GM18519 (cell line): ENCODE measurements at regions not wholly inside any gene's neighbourhood (a gene's known extent, or its start where the extent isn't known, plus 50 kb on each side); places are given as distances from the start of the nearest gene placed in this dataset.

ENCODE experiments used
- ATAC-seq: cut with Tn5 transposase; IDR thresholded peaks from one replicate; pipeline ENCODE4 v1.9.1; 2021; ENCODE audit warnings: mild to moderate bottlenecking, moderate library complexity; ENCODE audit not compliant: unreplicated experiment, low FRiP score

DNA sequence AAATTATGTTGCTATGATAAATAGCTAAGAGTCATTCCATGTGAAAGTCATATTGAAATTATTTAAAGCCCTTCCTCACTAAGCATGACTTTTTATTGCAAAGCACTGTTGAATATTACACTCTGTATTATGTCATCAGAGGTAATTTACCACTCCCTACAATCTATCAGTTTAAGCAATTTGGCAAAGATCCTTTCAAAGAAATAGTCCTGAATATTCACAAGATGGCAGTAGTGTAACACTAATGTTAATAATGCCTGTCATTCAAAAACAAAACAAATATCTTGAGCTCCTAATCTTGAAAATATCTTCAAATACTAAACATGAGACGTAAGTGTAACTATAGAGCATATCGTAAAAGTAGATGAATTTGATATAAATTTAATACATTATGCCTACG is 208.6 kb upstream of the TECRL start:
- ATAC-seq, result no peak

DNA sequence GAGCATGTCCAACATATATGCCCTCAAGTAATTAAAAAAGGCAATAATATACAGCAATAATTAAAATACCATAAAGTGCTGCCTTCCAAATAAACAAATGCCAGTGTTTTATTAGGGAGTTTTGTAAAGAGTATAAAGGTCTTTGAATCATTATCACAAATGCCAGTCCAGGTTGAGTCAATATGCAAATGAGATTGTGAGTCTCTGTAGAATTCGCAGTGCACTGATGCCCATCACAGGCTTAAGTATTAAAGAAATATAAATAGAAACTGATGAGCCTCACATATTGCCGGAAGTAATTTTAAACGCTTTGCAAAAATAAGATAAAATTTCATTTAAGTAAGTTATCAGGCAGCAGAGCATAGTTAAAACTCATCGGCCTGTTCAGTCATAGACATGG is 205.0 kb upstream of the TECRL start:
- ATAC-seq, result no peak

DNA sequence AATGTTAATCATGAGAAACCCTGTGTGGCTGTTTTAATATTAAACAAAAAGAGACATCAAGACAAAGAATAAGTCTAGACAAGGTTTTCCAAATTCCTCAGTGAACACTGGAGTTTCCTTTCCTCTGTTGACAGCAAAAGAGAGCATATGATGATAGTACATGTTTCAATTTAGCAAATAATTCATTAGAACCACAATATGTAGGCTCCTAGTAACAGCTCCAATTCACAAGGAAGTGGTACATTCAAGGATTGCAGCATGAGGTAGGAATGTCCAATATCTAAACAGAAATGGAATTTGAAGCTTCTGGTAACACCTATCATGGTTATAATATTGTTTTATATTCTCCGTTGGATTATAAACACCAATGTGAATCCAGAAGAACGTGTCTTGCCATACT is 203.8 kb upstream of the TECRL start:
- ATAC-seq, result no peak

DNA sequence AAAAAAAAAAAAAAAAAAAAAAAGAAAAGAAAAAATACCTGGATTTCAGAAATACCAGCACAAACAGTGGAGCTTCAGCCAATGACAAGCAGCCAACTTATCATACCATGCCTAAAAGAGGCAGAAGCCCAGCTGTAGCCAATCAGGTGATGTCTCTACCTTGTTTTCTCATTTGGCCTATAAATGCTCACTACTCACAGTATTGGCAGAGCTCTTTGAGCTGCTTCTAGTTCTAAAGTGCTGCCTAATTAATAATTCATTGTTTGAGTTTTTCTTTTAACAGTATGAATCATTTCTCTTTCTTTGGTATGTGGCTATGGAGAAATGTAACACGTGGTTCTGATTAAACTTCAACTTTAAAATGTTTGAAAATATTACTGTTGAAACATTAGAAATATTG is 188.8 kb upstream of the TECRL start:
- ATAC-seq, result no peak

DNA sequence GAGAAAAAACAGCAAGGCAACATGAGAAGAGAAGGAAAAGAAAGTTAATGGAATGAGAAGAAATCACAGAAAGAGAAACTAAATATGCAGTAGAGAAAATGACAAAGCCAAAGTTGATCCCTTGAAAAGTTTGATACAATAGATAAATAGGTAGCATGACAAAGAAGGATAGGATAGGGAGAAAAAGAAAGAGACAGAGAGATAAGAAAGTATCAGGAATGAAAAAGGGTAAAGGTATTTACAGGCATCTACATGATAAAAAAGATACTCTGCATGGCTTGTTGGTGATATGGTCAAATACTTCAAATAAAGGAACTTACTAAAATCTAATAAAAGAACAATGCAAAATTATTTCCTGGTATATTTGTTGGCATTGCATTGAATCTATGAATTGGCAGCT is 185.5 kb upstream of the TECRL start:
- ATAC-seq, result no peak

DNA sequence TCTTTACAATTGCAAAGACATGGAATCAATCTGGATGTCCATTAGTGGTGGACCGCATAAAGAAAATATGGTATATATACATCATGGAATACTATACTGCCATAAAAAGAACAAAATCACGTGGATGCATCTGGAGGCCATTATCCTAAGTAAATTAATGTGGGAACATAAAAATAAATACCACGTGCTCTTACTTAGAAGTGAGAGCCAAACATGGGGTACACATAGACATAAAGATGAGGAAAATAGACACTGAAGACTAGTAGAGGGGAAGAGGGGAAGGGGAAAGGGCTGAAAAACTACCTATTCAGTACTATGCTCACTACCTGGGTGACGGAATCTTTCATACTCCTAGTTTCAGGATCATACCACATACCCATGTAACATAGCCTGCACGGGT is 179.3 kb upstream of the TECRL start:
- ATAC-seq, result no peak

DNA sequence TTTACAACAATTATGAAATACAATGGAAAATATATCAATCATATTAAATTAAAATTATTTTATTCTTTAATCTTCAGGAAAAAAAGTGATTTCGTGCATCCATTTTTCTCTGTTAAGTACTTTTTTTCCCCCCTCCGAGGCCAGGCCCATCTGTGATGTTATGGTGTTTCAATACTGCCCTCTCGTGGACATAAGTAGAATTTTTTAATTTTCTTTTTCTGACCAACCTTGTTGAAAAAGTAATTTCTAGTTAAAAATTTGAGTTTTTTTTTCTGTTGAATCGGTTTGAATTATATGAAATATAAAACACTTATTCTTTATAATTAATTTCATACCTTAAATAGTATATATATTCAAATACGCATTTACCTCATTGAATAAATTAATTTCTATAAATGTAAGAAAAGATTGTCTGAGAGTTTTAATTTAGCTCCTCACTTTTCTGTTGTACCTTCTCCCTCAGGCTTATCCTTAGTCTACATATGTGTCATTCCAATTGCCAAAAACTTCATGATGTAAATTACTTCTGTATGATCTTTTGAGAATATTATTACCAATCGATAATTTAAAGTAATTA is 175.8 kb upstream of the TECRL start:
- ATAC-seq, result peak; percentile 56

DNA sequence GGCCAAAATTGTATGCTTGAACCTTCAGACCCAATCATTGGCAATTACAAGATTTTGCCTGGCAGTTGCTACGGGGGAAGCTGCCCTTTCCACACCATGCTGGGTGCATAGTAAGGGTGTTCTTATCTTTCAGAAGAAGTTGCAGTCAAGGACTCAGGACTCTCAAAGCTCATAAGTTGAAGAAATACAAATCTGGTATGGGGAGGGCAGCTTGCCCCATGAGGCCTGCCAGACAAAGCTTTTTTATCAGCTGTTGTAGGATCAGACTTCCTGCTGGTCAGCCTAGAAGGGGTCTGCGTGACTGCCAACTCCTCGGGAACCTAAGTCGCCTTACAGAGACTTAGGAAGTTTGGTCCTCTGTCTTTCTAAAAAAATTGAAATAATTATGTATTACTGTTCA is 174.9 kb upstream of the TECRL start:
- no peak for ATAC-seq

DNA sequence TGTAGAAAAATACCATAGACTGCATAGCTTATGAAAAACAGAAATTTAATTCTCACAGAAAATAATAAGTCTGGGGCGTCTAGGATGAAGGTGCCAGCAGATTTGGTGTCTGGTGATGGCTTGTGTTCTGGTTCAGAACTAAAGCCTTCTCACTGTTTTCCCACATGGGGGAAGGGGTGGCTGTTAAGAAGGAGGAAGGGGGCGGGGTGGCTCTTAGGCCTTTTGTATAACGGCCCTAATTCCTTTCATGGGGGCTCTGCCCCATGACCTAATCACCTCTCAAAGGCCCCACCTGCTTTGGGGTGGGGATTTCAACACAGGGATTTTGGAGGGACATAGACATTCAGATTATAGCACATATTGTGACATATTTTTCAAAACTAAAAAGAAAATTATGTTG is 173.2 kb upstream of the TECRL start:
- no peak for ATAC-seq

DNA sequence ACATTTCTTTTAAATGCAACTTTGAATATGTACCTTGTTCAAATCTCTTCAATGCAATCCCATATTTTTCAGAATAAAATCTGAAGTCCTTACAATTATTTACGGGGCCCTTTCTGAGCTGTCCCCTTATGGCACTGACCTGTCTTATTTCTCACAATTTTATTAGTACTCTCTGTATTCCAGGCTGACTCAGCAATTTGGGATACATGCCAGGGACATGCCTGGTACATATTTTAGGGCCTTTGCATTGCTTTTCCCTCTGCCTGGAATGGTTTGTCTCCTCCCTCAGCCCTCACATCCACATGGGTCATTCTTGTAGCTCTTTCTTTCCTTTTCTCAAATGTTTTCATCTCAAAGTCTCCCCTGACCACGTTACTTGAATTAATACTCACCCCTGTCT is 172.2 kb upstream of the TECRL start:
- ATAC-seq, result no peak

DNA sequence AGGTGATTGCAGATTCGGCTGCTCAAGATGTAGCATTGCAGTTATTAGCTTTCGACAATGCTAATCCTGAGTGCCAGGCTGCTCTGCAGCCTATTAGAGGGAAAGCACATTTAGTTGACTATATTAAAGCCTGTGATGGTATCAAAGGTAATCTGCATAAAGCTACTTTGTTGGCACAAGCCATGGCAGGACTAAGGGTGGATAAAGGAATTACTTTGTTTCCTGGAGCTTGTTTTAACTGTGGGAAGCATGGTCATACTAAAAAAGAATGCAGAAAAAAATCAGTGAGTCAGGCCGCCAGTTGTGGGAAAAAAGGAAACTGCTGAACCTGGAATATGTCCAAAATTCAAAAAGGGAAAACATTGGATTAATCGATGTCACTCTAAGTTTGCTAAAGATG is 154.9 kb upstream of the TECRL start:
- no peak for ATAC-seq

DNA sequence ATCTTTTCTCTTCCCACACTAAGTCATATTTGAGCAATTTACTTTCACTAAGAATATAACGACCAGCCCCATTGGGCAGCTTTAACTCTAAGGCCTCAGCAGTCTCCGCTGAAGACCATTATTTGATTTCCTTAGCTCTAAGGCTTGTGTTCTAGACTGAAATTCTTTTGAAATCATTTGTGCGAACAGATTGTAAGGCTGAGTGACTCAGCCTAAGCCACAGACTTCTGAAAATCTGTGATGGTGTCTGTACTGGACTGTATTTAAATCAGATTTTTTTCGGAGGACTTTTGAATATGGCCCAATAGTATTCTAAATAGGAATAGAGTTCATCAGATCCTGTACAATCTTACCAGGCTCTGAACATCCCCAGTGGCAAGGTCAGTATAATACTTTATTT is 150.3 kb upstream of the TECRL start:
- ATAC-seq, result no peak

DNA sequence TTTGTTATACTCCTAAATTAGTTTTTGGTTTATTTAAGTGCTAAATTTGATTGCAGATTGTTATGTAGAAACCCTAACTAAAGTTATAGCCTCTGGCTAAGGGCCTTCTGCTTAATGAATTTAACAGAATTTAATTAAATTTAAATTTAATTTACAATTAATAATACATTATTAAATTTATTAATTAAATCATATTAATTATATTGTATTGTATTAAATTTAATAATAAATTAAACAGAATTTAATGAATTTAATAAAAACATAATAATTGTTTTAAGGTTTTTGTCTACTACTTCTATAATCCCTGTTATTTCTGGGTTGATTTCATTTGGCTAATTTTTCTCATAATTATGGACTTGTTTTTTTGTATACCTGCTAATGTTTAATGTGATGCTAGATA is 141.9 kb upstream of the TECRL start:
- ATAC-seq, result no peak

DNA sequence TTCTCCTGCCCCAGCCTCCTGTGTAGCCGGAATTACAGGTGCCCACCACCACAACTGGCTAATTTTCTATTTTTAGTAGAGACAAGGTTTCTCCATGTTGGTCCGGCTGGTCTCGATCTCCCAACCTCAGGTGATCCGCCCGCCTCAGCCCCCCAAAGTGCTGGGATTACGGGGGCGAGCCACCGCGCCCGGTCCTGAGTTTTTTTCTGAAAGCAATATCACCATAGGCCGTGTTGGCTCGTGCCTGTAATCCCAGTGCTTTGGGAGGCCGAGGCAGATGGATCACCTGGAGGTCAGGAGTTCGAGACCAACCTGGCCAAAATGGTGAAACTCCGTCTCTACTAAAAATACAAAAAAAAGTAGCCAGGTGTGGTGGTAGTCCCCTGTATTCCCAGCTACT is 136.3 kb upstream of the TECRL start:
- no peak for ATAC-seq

DNA sequence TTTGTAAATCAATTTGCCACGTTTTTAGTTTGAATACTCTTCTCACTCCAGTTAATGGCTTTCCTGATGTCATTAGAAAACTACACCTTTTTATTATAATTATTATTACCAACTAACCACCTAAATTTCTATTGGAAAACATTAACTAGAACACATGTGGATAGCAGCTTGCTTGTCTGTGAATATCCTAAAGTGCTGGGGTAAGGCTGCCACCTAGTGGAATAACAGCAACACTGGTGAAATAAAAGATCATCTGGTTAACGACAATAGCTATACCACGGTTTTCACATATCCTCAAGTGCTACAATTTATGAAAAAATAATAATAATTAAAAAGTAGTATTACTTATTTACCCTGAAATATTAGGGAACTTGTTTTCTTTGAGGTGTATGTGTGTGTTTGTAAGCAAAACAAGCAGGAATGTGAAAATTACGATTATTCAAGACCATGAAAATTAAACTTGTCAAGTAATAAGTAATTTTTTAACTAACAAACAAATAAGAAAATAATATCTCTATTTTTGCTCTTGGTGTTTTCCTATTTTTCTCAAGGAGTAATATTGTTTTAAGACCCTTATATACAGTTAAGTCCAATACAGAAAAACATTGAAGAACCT is 130.1 kb upstream of the TECRL start:
- ATAC-seq, result peak; percentile 89

DNA sequence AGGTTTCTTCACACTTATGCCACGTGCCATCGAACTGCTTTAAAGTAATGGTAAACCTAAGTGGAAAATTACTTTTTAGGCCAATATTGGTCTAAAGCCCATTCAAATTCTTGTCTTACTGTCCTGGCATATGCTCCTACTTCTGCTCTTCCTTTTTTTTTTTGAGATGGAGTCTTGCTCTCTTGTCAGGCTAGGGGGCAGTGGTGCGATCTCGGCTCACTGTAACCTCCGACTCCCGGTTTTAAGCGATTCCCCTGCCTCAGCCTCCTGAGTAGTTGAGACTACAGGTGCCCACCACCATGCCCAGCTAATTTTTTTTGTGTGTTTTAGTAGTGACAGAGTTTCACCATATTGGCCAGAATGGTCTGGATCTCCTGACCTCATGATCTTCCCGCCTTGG is 129.0 kb upstream of the TECRL start:
- ATAC-seq, result no peak

DNA sequence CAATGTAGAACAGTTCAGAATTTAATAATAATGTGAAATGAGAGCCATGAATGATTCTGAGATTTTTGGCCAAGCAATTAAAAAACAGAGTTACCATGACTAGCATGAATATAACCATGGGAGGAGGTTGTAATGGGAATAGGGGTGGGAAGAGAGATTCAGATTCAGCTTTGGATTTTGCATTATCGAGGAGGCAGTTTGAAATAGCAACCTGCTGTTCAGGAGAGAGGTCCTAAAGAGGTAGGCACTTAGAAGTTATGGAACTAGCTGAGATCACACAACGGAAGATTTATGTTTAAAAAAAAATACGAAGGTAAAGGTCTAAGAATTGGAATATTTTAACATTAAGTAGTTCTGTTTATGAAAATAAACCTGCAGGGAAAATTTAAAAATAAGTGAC is 124.4 kb upstream of the TECRL start:
- ATAC-seq, result no peak

DNA sequence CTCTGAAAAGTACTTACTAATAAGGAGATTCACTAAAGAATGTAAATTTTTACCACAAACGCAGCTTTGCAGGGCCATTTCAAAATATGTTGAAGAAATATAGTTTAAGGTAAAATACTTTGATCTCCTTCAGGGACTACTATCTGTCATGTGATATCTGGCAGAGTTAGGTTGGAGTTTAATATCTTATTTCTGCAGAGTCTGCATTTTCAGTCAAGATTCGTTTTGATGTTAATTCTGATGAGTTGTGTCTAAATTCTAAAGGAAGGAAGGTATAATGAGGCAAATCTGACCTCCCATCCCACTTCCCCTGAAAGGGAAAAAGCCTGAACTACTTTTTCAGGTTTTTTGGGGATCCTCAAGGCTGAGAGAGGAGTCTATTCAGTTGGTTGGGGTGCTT is 123.9 kb upstream of the TECRL start:
- no peak for ATAC-seq

DNA sequence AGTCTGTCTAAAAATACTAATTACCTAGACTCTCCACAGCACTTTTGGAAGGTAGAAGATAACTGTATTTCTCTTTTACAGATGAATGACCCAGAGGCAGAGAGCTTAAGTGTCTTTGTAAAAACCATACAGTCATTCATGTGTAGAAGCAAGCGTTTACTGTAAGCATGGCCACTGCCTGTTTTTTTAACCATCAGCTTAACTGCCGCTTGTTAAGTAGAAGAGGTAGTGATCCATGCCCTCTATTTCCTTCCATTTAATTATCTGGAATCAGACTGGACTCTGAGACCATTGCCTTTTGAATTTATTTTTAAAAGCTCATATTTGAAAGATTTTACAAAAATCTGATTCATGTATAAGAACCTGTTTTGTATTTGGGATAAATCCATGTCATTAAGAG is 111.2 kb upstream of the TECRL start:
- ATAC-seq, result no peak

DNA sequence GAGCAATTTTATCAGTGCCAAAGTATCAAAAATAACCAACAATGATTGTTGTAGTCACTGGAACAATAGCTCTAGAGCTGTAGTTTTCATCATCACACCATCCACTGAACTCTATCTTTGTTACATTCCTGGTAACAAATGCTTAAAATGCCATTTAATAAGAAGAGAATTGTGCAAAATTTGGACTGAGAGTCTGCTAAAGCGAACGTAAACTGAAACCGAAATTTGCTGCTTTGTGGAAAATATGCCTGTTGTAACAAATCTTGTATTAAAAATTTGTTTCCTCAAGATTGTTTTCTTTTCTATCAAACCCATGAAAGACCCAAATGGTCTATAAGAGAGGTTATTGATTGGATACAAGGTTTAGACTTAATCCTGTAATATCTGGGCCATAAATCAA is 109.3 kb upstream of the TECRL start:
- no peak for ATAC-seq

DNA sequence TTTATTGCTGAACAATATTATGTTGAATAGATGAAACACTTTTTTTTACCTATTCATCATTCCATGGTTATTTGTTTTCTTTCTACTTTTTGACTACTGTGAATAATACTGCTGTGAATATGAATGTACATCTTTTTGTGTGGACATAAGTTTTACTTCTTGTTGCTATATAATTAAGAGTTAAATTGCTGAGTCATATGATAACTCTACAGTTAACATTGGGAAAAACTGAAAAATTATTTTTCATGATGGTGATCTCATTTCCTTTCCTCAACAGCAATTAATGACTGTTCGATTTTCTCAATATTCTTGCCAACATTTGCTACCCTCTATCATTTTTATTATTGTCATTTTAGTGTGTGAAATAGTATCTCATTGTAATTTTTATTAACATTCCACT is 106.9 kb upstream of the TECRL start:
- ATAC-seq, result no peak

DNA sequence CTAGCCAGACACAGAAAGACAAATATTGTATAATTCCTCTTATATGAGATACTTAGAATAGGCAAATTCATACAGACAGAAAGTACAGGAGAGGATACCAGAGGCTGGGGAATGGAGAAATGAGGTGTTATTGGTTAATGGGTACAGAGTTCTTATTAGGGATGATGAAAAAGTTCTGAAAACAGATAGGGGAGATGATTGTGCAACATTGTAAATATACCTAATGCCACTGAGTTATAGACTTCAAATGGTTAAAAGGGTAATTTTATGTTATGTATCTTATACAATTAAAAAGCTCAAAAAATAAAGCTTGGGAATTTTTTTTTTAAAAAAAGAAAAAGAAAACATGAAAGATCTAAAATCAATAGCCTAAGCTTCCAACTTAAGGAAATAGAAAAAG is 98.8 kb upstream of the TECRL start:
- ATAC-seq, result no peak
